IMR-90 (cell line): ENCODE measurements at regions not wholly inside any gene's neighbourhood (a gene's known extent, or its start where the extent isn't known, plus 50 kb on each side); places are given as distances from the start of the nearest gene placed in this dataset.

ENCODE experiments used
- BHLHE40 ChIP-seq: fragments of 150-350 bp; IDR thresholded peaks from 2 replicates; pipeline ENCODE4 v1.6.1; 2016; ENCODE audit warnings: mild to moderate bottlenecking, low read depth, low read length
- CEBPB ChIP-seq: IDR thresholded peaks from 2 replicates; pipeline ENCODE4 v1.6.1; 2012; ENCODE audit warnings: low read depth, low read length, improper control_type of control experiment
- CTCF ChIP-seq: conservative IDR thresholded peaks from 2 replicates; pipeline ENCODE4 v1.5.1; 2012; ENCODE audit warnings: mild to moderate bottlenecking, low read depth, low read length, improper control_type of control experiment
- MAZ ChIP-seq: IDR thresholded peaks from 2 replicates; pipeline ENCODE4 v1.6.1; 2012; ENCODE audit warnings: low read depth, mild to moderate bottlenecking, low read length, improper control_type of control experiment, moderate library complexity, borderline replicate concordance
- MXI1 ChIP-seq: IDR thresholded peaks from 2 replicates; pipeline ENCODE4 v1.6.1; 2012; ENCODE audit warnings: low read depth, mild to moderate bottlenecking, low read length, moderate library complexity, borderline replicate concordance
- NFE2L2 ChIP-seq: fragments of 150-350 bp; IDR thresholded peaks from 2 replicates; pipeline ENCODE4 v1.6.1; 2016; ENCODE audit warnings: low read depth, mild to moderate bottlenecking, low read length
- POLR2A ChIP-seq: IDR thresholded peaks from 2 replicates; pipeline ENCODE4 v1.6.1; 2012; ENCODE audit warnings: mild to moderate bottlenecking, low read depth, low read length
- RAD21 ChIP-seq: IDR thresholded peaks from 2 replicates; pipeline ENCODE4 v1.6.1; 2012; ENCODE audit warnings: low read length, improper control_type of control experiment
- RCOR1 ChIP-seq: IDR thresholded peaks from 2 replicates; pipeline ENCODE4 v1.6.1; 2012; ENCODE audit warnings: mild to moderate bottlenecking, low read length, improper control_type of control experiment; ENCODE audit not compliant: insufficient replicate concordance
- RFX5 ChIP-seq: IDR thresholded peaks from 2 replicates; pipeline ENCODE4 v1.8.0; 2012; ENCODE audit warnings: low read depth, mild to moderate bottlenecking, low read length, moderate library complexity
- SMC3 ChIP-seq: fragments of 150-350 bp; IDR thresholded peaks from 2 replicates; pipeline ENCODE4 v1.6.1; 2016; ENCODE audit warnings: low read depth, mild to moderate bottlenecking, antibody characterized with exemption, low read length, moderate library complexity
- TF ChIP-seq, protein P1 (sequence below): fragments of 150-350 bp; IDR thresholded peaks from 2 replicates; pipeline ENCODE4 v1.6.1; 2016; ENCODE audit warnings: low read depth, mild to moderate bottlenecking, low read length, moderate library complexity, borderline replicate concordance
- TF ChIP-seq, protein P2 (sequence below): fragments of 150-350 bp; IDR thresholded peaks from 2 replicates; pipeline ENCODE4 v1.6.1; 2017; ENCODE audit warnings: mild to moderate bottlenecking, antibody characterized with exemption, low read length, low read depth

DNA sequence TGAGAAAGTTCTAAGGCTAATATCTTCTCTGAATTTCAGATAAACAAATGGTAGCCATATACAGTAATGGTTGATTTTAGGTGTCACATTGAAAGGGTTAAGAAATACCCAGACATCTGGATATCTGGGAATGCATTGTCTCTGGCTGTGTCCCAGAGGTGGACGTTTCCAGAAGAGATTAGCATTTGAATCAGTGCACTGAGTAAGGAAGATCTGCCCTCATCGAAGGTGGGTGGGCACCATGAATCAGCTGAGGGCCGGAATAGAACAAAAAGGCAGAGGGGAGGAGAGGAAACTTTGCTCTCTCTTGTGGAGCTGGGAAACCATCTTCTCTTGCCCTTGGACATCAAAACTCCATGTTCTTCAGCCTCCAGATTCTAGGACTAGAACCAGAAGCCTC, 554.4 kb downstream of the IRX1 start:
- TF ChIP-seq RCOR1 (no peak), CTCF (no peak), NFE2L2 (no peak), CEBPB (no peak), MXI1 (no peak), POLR2A (no peak), RAD21 (no peak), BHLHE40 (no peak), MAZ (no peak), SMC3 (no peak), RFX5 (no peak)
- TF ChIP-seq, protein P1, sequence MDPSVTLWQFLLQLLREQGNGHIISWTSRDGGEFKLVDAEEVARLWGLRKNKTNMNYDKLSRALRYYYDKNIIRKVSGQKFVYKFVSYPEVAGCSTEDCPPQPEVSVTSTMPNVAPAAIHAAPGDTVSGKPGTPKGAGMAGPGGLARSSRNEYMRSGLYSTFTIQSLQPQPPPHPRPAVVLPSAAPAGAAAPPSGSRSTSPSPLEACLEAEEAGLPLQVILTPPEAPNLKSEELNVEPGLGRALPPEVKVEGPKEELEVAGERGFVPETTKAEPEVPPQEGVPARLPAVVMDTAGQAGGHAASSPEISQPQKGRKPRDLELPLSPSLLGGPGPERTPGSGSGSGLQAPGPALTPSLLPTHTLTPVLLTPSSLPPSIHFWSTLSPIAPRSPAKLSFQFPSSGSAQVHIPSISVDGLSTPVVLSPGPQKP: no peak
- TF ChIP-seq, protein P2, sequence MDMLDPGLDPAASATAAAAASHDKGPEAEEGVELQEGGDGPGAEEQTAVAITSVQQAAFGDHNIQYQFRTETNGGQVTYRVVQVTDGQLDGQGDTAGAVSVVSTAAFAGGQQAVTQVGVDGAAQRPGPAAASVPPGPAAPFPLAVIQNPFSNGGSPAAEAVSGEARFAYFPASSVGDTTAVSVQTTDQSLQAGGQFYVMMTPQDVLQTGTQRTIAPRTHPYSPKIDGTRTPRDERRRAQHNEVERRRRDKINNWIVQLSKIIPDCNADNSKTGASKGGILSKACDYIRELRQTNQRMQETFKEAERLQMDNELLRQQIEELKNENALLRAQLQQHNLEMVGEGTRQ: no peak
